ENCODE measurements at regions not wholly inside any gene's neighbourhood (a gene's known extent, or its start where the extent isn't known, plus 50 kb on each side); places are given as distances from the start of the nearest gene placed in this dataset.

DNA sequence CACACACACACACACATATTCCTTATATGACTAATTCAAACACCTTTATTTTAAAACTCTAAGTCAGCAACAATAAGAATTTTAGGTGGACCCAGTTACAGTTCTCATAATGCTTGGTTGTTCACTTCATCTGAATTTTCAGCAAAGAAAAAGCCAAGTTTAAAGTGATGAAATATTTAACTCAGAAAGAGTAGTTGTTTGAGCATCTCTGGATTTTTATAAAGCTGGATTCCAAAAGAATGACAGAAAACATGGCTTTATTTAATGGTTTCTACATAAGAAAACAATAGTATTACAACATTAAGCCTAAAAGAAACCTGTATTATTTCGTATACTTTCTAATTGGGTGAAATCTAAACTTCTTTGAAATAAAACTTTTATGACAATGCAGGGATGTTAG, 54.2 kb upstream of the ADAMTS5 start:
- CTCF ChIA-PET = no interaction called here
- POLR2A ChIA-PET = interaction anchor here (0.7 kb wide), 1 partner anchor 103 kb away, joined by 4 read pairs; no protein-coding TSS in a partner anchor
- intact Hi-C loops (cut with micrococcal nuclease) = no loop called here
- DNase-seq (ENCODE audit: unreplicated experiment) = no peak
- Mint-ChIP-seq H3K4me1 (ENCODE audit: insufficient read depth, unreplicated experiment) (no peaks in the 10 kb centered on the region), H3K27ac (ENCODE audit: low read depth, unreplicated experiment) (no peak overlapping the region), H3K9me3 (ENCODE audit: unreplicated experiment) (no peaks in the 10 kb centered on the region), H3K36me3 (ENCODE audit: insufficient read depth, unreplicated experiment) (no peaks in the 10 kb centered on the region), H3K4me3 (ENCODE audit: unreplicated experiment) (no peak overlapping the region), H3K27me3 (ENCODE audit: insufficient read depth, unreplicated experiment) (no peaks in the 10 kb centered on the region)
- TF ChIP-seq, protein P1, sequence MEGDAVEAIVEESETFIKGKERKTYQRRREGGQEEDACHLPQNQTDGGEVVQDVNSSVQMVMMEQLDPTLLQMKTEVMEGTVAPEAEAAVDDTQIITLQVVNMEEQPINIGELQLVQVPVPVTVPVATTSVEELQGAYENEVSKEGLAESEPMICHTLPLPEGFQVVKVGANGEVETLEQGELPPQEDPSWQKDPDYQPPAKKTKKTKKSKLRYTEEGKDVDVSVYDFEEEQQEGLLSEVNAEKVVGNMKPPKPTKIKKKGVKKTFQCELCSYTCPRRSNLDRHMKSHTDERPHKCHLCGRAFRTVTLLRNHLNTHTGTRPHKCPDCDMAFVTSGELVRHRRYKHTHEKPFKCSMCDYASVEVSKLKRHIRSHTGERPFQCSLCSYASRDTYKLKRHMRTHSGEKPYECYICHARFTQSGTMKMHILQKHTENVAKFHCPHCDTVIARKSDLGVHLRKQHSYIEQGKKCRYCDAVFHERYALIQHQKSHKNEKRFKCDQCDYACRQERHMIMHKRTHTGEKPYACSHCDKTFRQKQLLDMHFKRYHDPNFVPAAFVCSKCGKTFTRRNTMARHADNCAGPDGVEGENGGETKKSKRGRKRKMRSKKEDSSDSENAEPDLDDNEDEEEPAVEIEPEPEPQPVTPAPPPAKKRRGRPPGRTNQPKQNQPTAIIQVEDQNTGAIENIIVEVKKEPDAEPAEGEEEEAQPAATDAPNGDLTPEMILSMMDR (IDR thresholded peaks at IDR 0.05; ENCODE audit: unreplicated experiment) = no peak
- BruUV-seq (replicated peaks) = no TSS peak

DNA sequence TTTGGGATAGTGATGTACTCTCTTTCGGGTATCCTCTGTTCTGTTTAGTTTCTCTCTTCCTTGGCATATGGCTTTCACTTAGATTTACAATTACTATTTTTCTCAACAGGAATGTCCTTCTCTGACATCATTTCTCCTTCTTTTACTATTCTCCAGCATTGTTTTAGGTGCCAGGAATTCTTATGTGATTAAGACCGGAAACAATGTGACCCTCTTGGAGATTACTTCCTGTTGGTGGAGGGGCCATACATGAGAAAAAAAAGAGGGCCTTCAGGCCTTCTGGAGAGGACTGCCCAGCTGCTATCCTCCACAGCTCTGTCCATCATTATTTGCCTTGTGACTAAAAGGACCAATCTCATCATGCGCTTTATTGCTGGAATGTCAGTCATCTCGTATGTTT, 50.4 kb upstream of the ADAMTS5 start:
- no peak overlapping the region for H3K4me3 Mint-ChIP-seq (ENCODE audit: unreplicated experiment)
- no peak overlapping the region for H3K27ac Mint-ChIP-seq (ENCODE audit: low read depth, unreplicated experiment)
- CTCF ChIA-PET = interaction anchor here (0.6 to 0.7 kb wide), 2 partner anchors 169 to 461 kb away, joined by 3 to 7 read pairs; no protein-coding TSS in a partner anchor
- H3K36me3 Mint-ChIP-seq (ENCODE audit: insufficient read depth, unreplicated experiment) = no peaks in the 10 kb centered on the region
- TF ChIP-seq, protein P1 (IDR thresholded peaks at IDR 0.05; ENCODE audit: unreplicated experiment) = no peak
- no TSS peak for BruUV-seq (replicated peaks)
- POLR2A ChIA-PET = no interaction called here
- no peak for DNase-seq (ENCODE audit: unreplicated experiment)
- no peaks in the 10 kb centered on the region for H3K4me1 Mint-ChIP-seq (ENCODE audit: insufficient read depth, unreplicated experiment)
- intact Hi-C loops (cut with micrococcal nuclease) = no loop called here
- no peaks in the 10 kb centered on the region for H3K9me3 Mint-ChIP-seq (ENCODE audit: unreplicated experiment)
- H3K27me3 Mint-ChIP-seq (ENCODE audit: insufficient read depth, unreplicated experiment) = no peaks in the 10 kb centered on the region

All from MCF 10A (cell line).